HS-27A (cell line): ENCODE measurements at regions not wholly inside any gene's neighbourhood (a gene's known extent, or its start where the extent isn't known, plus 50 kb on each side); places are given as distances from the start of the nearest gene placed in this dataset.

Experiments used
- DNase-seq: peaks from one replicate; pipeline ENCODE4 v3.0.0-alpha.2; 2012; ENCODE audit warnings: low read depth, missing footprints

GRCh38 chr15:31830591-31830990 is 199.7 kb upstream of the CHRNA7 start:
- DNase-seq: no peak

- DNase-seq: no peak
Observed at GRCh38 chr15:31831596-31831995, 198.7 kb upstream of the CHRNA7 start.

GRCh38 chr15:31834654-31835053 is 195.7 kb upstream of the CHRNA7 start:
- no peak for DNase-seq

- no peak for DNase-seq
Observed at GRCh38 chr15:31839388-31839787, 190.9 kb upstream of the CHRNA7 start.

- no peak for DNase-seq
Observed at GRCh38 chr15:31840849-31841476, 189.4 kb upstream of the CHRNA7 start.

- no peak for DNase-seq
Observed at GRCh38 chr15:31842532-31843195, 187.7 kb upstream of the CHRNA7 start.

GRCh38 chr15:31843426-31844055 is 186.8 kb upstream of the CHRNA7 start:
- DNase-seq: no peak

- no peak for DNase-seq
Observed at GRCh38 chr15:31845791-31846190, 184.5 kb upstream of the CHRNA7 start.

GRCh38 chr15:31847961-31848360 is 182.4 kb upstream of the CHRNA7 start:
- DNase-seq: no peak

GRCh38 chr15:31848621-31849020 is 181.7 kb upstream of the CHRNA7 start:
- no peak for DNase-seq

GRCh38 chr15:31852933-31853799 is 177.1 kb upstream of the CHRNA7 start:
- DNase-seq: no peak

GRCh38 chr15:31856581-31856980 is 173.7 kb upstream of the CHRNA7 start:
- DNase-seq: no peak

- DNase-seq: no peak
Observed at GRCh38 chr15:31857194-31857593, 173.1 kb upstream of the CHRNA7 start.

- DNase-seq: no peak
Observed at GRCh38 chr15:31858026-31858425, 172.3 kb upstream of the CHRNA7 start.

- DNase-seq: no peak
Observed at GRCh38 chr15:31866248-31866647, 164.1 kb upstream of the CHRNA7 start.

GRCh38 chr15:31867536-31868442 is 162.5 kb upstream of the CHRNA7 start:
- DNase-seq: no peak

- DNase-seq: no peak
Observed at GRCh38 chr15:31869686-31870307, 160.5 kb upstream of the CHRNA7 start.

GRCh38 chr15:31870328-31871165 is 159.8 kb upstream of the CHRNA7 start, which contains the start of gene OTUD7A:
OTUD7A (minus strand) TSS chr15:31870673.
- DNase-seq: no peak

- no peak for DNase-seq
Observed at GRCh38 chr15:31871166-31871886, 159.0 kb upstream of the CHRNA7 start.
